GM19035 (cell line): ENCODE measurements at regions not wholly inside any gene's neighbourhood (a gene's known extent, or its start where the extent isn't known, plus 50 kb on each side); places are given as distances from the start of the nearest gene placed in this dataset.
"Not testable (repeated sequence)": the region's sequence is repeated elsewhere in the genome, so short reads cannot be mapped to it uniquely, and the experiment has no call there.

Experiments used
- ATAC-seq: cut with Tn5 transposase; IDR thresholded peaks from one replicate; pipeline ENCODE4 v1.9.1; 2021; ENCODE audit not compliant: unreplicated experiment

DNA sequence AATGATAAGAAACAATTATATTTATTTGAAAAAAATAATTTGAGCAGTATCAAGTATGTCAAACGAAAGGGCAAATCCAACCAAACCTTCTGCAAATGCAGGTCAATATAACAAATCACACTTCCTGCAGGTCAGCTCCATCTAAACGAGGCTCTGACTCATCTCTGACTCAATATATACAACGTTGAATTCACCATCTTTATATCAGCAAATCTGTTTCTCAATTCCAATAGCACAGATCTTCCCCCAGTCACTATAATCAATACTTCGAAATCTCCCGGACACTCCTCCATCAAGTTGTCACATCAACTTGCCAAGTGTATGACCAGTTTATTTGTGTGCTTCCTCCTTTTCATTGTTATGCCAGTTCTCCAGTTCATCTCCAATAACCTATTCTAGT, 388.9 kb downstream of the ZEB2 start:
- no peak for ATAC-seq

DNA sequence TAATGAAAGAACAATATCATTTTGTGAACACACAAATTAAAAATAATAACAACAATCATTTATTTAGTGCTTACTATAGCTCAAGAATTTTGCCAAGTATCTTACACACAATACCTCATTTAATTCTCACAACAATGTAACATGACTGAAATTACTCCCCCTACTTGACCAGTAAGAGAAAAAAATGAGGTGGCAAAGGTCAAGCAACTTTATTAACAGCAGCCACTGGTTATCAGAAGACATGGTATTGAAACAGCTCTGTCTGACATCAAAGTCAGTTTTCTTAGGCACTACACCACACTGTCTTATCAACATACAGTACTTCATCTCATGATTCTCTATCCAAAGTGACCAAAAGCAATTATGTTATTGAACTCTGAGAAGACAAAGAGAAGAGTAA, 389.4 kb downstream of the ZEB2 start:
- ATAC-seq: no peak

DNA sequence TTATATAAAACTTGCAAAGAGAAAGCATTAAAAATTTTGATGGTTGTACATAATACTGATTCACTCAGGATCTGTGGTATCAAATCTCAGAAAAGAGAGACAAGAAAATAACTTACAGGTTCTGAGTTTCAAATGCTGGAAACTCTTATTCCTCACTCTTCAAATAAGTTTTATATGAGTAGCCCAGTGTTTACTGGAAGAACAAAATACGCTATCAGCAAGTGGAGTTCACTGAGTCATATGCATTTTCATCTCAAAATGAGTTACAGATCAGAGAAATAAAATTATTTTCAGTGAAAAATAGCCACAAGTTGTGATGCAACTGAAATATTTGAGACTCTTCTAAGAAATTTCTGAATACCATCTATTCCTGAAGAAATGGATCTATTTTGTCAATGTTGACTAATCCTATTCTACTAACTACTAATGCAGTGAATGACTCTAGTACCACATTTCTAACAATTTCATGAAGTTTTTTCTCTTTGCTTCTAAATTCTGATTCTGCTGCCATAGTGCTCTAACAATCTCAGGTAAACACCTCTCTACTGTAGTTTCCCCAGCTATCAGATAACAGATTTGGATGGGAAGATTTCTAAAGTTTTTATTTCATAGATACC, 391.7 kb downstream of the ZEB2 start:
- no peak for ATAC-seq

DNA sequence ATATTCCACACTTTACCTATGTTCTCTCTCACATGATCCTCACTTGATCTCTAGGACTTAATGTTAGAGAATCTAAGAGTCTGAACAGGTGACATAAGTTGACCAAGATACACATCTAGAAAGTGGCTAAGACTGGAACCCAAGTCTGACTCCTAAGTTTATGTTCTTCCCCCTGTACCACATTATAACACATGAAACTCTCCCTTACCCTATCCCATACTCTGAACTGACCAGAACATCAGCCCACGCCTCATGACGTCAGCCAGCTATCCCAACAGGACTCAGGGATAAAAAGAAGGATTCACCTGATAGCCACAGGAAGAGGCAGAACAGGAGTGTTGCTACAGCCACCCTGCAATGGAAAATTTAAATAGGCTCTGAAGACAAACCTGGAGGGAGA, 392.2 kb downstream of the ZEB2 start:
- ATAC-seq: no peak

DNA sequence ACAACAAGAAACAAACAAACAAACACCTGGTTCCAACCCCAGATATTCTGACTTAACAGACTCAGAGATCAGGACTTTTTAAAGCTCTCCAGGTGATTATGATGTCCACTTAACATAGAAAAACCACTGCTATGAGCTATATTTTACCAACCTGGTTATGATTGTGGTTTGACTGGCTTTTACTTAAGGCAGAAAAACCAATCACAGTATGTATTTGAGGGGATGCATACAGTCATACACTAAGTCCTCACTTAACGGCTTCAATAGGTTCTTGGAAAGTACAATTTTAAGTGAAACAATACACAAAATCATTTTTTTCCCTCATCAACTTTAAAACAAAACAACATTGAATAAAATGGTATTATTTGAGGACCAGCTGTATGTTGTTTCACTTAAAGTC, 393.6 kb downstream of the ZEB2 start:
- ATAC-seq: no peak

DNA sequence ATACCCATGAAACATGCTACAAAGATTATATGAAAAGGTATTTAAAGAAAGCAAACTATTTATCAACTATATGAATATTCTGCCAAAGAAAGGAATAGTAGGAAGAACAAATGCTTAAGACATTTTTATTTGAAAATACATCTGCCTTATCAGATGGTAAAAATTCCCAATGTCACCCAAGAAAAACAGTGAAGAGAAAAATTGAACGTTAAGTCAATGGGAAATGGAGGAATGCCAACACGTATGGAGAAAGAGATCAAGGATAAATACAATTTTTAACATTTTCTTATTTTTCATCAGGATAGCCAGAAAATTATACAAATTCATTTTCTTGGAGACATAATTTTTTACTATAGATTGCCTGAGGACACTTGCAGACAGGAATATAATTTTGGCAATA, 394.2 kb downstream of the ZEB2 start:
- ATAC-seq: no peak

DNA sequence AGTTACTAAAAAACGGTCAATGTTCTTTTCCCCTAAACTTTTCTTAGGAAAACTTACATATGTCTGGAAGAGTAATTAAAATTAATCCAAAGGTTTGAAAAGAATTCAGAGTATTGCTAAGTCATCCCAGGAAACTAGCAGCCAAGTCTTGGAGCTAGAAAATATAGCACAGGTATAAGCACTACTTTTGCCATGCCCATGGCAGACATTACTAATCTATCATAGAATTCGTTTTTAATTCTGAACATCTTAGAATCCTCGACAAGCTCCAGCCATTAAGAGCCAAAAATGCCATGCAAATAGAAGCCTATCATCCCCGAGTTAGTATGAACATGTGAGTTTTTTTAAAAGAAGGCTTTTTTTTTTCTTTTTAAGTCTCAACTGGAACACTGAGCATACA, 395.0 kb downstream of the ZEB2 start:
- no peak for ATAC-seq

DNA sequence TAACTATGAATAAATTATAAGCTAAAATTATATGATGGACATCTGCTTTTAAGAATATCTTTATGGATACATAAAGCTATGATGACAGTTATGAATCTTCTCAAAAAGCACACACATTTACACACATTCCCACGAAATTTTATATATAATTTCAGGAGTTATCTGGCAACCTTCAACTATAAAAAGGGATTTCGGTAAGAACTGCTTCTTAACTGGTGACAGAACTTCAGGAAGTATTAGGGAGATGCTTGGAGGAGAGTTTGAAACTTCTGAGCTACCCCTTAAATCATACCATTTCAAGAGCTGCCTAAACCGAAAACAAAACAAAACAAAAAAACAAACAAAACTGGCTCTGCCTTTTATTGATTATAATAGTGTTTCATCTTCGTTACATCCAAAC, 399.4 kb downstream of the ZEB2 start:
- ATAC-seq: no peak

DNA sequence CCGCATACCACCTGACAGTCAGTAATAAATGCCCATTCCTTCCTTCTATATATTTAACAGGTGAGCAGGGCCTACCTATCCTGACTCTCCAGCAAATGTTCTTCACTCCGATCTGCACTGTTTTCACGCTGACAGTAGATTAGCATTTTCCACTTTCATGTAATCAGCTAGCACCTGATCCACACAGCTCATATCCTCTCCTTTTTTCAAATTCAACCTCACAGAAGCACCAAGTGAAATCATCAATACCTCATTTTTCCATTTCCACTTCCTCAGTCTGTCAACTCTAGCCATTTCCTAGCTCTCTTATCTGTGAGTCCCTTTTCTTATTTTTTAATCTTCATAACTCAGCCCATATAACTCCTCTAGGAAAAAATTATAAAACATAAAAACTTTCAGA, 402.8 kb downstream of the ZEB2 start:
- no peak for ATAC-seq

DNA sequence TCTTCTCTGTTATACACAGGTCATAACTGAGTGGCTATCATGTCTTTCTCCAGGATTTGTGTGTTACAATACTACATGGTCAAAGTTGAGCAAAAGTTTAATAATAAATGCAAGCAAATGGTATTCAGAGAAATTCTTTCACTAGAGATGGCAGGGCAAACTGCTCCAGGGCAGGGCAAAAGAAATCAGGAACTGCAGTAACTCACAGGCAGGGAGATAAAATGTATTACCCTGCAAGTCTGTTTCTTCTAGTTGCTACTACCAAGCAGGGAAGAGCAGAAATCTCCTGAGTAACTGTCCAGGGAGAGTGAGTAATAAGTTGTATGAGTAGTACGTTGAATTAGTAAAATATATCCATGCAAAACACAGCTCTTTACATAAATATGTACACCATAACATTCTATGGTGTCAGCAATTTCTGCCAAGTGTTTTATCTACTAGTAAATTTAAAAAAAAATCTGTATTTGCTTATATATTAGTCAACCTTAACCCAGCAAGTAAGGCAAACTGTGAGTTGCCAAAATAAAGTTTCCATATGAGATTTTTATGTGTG, 404.1 kb downstream of the ZEB2 start:
- ATAC-seq: no peak

DNA sequence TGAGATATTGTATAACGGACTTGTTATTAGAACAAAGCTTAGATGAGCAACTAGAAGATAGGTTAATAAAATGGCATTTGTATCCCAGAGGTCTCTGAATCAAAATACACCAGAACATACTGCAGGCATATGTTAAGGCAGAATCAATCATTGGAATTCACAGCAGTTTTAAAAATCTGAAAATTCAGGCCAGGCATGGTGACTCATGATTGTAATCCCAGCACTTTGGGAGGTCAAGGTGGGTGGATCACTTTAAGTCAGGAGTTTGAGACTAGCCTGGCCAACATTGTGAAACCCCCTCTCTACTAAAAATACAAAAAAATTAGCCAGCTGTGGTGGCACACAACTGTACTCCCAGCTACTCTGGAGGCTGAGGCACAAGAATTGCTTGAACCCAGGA, 405.2 kb downstream of the ZEB2 start:
- ATAC-seq: no peak

DNA sequence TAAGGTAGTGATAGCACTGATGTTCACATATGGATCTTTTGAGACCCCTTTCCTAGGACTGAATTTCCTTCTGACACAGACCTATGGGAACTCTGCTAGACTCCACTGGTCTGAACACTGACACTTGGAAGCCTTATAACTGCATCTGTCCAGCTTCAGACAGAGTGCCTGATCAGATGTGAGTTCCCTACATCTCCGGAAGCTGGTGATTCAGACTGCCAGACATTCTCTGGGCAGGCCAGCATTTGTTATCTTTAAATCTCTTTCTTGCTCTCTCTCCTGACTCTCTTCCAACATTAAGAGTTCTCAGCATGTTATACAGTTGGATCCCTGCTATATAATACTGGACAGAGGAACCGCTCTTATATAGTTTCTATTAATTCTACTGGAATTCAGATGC, 408.5 kb downstream of the ZEB2 start:
- ATAC-seq: no peak

DNA sequence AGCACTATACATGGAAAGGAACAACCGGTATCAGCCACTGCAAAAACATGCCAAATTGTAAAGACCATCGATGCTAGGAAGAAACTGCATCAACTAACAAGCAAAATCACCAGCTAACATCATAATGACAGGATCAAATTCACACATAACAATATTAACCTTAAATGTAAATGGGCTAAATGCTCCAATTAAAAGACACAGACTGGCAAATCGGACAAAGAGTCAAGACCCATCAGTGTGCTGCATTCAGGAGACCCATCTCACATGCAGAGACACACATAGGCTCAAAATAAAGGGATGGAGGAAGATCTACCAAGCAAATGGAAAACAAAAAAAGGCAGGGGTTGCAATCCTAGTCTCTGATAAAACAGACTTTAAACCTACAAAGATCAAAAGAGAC, 413.8 kb downstream of the ZEB2 start:
- ATAC-seq: not testable (repeated sequence)

DNA sequence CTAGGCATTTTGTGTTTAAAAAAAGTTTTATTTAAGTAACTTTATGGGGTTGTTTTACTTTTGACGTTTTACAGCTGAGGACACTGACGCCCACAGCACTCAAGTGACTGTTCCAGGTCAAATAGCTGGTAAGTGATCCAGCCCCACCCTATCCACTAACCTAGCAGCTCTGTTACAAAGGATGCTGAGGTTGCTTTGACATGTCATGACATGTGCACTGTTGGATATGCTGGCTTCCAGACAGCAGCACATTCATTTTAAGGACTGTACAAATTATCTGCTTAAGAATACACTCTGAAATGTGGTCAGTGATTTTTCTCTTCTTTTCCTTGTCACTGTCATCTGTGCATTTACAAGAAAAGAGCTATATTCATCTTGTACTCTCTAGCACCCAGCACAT, 417.5 kb downstream of the ZEB2 start:
- no peak for ATAC-seq

DNA sequence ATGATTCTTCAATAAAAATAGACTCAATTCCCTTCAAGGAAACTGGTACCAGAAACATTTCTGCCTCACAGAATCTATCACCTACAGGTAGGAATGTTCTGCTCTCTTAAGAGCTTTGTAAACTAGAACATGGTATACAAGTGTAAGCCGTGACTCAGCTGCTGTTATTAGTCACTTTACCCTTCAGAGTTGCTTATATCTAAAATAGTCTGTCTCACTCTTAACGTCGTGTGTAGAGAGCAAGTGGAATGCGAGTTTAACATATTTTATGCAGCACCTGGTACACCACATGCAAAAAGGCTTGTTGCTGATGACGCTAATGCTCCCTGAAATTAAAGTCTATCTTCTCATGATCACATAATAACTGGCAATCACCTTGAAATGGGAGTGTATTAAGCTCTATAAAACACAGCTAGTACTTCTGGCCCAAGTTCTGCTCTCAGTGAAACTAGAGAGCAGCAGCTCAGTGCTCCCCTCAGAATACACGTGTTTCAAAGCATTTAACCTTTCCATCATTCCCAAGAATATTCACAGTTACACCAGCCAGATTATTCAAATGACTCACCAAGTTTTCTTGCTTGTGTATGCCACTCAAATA, 420.0 kb downstream of the ZEB2 start:
- no peak for ATAC-seq

DNA sequence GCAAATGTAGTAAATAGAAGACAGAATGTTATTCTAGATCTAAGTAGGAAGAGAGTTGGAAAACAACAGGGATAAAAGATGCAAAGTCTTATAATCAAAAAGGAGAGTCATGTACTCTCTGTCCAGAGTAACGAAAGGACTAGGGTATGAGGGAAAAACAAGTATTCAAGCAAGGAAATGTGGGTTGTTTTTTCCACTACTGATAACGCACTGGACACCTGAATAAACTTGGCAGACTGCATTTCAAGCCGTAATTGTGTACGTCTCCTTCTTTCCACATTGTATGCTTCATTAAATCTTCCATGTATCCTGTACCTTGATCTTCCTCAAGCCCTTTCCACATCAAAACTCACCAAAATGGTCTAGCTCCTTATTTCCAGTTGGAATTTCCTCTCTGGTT, 420.6 kb downstream of the ZEB2 start:
- no peak for ATAC-seq

DNA sequence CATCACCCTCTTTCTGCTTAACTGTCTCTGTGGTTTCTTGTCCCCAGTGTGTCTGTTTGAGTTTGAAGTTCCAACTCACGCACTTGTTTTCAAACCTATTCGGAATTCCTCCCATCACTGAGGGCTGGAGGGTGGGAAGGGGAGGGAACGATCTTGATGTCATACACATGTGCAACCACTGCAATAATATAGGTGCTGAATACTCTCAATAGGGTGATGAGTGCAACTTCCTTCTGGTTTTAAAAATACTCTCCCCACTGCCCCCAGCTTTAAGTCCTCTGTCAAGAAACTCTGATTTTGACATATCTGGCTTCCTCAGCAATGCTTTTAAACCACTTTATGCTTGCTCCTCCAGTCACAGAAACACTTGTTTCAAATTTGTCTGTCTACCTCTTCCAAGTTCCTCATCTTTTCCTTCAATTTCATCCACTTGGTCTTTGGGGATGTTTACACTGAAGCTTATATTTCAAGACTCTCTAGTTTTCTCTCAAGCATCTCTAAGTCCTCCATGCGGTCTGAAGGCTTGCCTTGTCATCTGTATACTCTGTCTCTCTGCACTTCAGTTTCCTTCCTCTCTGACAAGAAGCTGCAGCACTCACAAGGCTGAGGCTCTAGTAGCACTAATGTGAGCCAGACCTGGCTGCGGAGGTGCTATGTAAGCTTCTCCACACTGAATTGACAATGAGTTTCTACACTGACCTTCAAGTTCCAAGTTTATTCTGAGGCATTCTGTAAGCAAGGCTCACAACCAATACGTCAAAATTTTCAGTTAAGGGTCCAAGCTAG, 422.3 kb downstream of the ZEB2 start:
- no peak for ATAC-seq

DNA sequence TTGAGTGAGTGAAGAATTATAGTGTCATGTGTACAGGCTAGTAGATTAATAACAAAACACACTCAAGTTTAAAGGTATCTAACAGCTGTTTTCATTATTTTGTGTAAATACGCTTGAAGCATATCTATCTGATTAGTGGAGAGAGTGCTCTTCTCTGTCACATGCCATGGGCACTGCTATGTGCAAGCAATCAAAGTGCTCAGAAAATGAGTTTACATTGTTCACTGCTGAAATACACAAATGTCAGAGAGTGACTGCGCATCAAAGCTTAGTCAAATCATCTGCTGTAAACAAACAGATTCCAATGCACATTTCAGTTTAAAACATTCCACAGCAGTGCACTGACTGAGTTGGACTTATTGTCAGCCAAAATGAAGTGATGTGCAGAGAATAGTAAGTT, 423.4 kb downstream of the ZEB2 start:
- ATAC-seq: no peak

DNA sequence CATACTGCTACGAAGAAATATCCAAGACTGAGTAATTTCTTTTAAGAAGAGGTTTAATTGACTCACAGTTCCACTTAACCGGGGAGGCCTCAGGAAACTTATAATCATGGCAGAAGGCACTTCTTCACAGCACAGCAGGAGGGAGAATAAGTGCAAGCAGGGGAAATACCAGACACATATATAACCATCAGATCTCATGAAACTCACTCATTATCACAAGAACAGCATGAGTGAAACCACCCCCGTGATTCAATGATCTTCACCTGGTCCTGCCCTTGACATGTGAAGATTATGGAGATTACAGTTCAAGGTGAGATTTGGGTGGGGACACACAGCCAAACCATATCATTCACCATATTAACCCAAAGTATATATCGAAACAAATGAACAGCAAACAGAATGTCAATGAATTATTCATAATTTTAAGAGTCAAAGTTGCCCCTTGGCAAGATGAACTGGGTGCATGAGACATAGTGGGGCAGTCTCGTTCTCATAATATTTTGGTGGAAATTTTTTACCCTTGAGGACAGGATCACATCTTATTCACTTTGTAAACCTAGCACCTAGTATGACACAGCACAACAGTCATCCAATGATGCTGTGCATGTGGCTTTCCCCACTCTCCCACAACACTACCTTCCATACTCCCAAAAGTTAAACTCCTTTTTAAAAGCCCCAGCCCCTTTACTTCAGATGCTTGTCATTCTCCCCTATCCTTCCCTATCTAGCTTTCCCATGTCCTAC, 425.3 kb downstream of the ZEB2 start:
- no peak for ATAC-seq

DNA sequence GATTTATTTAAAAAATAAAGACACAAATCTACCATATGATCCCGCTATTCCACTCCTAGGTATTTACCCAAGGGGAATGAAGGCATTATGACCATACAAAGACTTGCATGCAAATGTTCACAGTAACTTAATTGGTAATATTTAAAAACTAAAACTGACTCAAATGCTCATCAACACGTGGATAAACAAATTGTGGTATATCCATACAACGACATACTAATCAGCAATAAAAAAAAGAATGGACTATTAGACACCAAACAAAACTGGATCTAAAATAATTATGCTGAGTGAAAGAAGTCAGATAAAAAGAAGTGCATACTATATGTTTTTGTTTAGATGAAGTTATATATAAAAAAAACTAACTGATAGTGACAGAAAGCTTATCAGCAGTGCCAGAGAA, 428.3 kb downstream of the ZEB2 start:
- ATAC-seq: no peak

DNA sequence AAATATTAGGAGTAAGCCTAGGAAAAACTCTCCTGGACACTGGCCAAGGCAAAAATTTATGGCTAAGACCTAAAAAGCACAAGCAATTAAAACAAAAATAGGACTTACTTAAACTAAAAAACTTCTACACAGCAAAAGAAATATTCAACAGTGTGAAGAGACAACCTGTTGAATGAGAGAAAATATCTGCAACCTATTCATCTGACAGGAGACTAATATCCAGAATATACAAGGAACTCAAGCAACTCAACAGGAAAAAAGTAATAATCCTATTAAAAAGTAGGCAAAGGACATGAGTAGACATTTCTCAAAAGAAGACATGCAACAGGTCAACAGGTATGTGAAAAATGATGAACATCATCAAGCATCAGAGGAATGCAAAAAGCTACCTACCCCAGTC, 431.1 kb downstream of the ZEB2 start:
- ATAC-seq: no peak

DNA sequence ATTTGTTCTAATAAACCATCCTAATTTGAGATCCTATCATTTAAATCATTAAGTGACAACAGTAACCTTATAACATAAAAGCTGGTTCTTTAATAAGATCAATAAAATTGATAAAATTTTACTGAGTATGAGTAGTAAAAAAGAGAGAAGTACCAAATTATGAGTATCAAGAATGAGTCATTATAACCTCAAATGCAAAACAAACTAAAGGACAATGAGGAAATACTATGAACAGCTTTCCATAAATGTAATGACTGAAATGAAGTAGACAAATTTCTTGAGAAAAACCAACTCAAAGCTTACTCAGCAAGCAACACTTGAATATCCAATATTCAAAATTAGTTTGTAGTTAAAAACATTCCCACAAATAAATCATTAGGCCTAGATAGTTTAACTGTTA, 433.0 kb downstream of the ZEB2 start:
- ATAC-seq: no peak
